ENCODE measurements at regions not wholly inside any gene's neighbourhood (a gene's known extent, or its start where the extent isn't known, plus 50 kb on each side); places are given as distances from the start of the nearest gene placed in this dataset.

- DNase-seq: no peak
- H3K9ac ChIP-seq (ENCODE audit: low read length): no peak overlapping the region
- H3K9me2 ChIP-seq (replicated peaks; ENCODE audit: insufficient read depth, low read length): no peaks in the 10 kb centered on the region
- no peaks in the 10 kb centered on the region for H4K20me1 ChIP-seq (ENCODE audit: insufficient read depth, low read length)
- H3F3A ChIP-seq (ENCODE audit: insufficient read depth, low read length): no peaks in the 10 kb centered on the region
- no peaks in the 10 kb centered on the region for H3K79me2 ChIP-seq (ENCODE audit: low read length)
- no peaks in the 10 kb centered on the region for H3K27me3 ChIP-seq (replicated peaks; ENCODE audit: insufficient read depth, low read length)
- TF ChIP-seq EZH2phosphoT487 (IDR thresholded peaks at IDR 0.05; ENCODE audit: low read length) (no peak), EZH2 (optimal IDR thresholded peaks at IDR 0.05; ENCODE audit: low read depth, low read length) (no peak), CTCF (IDR thresholded peaks at IDR 0.05; ENCODE audit: low read length) (no peak)
- H3K27ac ChIP-seq (ENCODE audit: low read length): no peak overlapping the region
- H3K4me3 ChIP-seq (ENCODE audit: low read length): no peak overlapping the region
- no peaks in the 10 kb centered on the region for H3K9me3 ChIP-seq (replicated peaks; ENCODE audit: insufficient read depth, low read length)
- no peaks in the 10 kb centered on the region for H3K4me1 ChIP-seq (ENCODE audit: low read length)
- no peak overlapping the region for H3K4me2 ChIP-seq (ENCODE audit: low read depth, low read length)
- H2AFZ ChIP-seq (ENCODE audit: low read length): no peak overlapping the region
- no peaks in the 10 kb centered on the region for H3K36me3 ChIP-seq (replicated peaks; ENCODE audit: insufficient read depth, low read length)
Measured at GRCh38 chr4:110712486-110712885, 89.6 kb upstream of the PITX2 start.

GRCh38 chr4:110730318-110730717, 107.4 kb upstream of the PITX2 start:
- H3K27me3 ChIP-seq (replicated peaks; ENCODE audit: insufficient read depth, low read length): no peaks in the 10 kb centered on the region
- DNase-seq: no peak
- no peaks in the 10 kb centered on the region for H3K36me3 ChIP-seq (replicated peaks; ENCODE audit: insufficient read depth, low read length)
- H3K79me2 ChIP-seq (ENCODE audit: low read length): no peaks in the 10 kb centered on the region
- no peaks in the 10 kb centered on the region for H3F3A ChIP-seq (ENCODE audit: insufficient read depth, low read length)
- H3K9me3 ChIP-seq (replicated peaks; ENCODE audit: insufficient read depth, low read length): no peaks in the 10 kb centered on the region
- no peak overlapping the region for H3K9ac ChIP-seq (ENCODE audit: low read length)
- H3K4me2 ChIP-seq (ENCODE audit: low read depth, low read length): no peak overlapping the region
- no peaks in the 10 kb centered on the region for H3K9me2 ChIP-seq (replicated peaks; ENCODE audit: insufficient read depth, low read length)
- no peaks in the 10 kb centered on the region for H3K4me1 ChIP-seq (ENCODE audit: low read length)
- H3K27ac ChIP-seq (ENCODE audit: low read length): no peak overlapping the region
- no peak overlapping the region for H2AFZ ChIP-seq (ENCODE audit: low read length)
- TF ChIP-seq EZH2phosphoT487 (IDR thresholded peaks at IDR 0.05; ENCODE audit: low read length) (no peak), CTCF (IDR thresholded peaks at IDR 0.05; ENCODE audit: low read length) (no peak), EZH2 (optimal IDR thresholded peaks at IDR 0.05; ENCODE audit: low read depth, low read length) (no peak)
- no peak overlapping the region for H3K4me3 ChIP-seq (ENCODE audit: low read length)
- no peaks in the 10 kb centered on the region for H4K20me1 ChIP-seq (ENCODE audit: insufficient read depth, low read length)

GRCh38 chr4:110733901-110734300, 111.0 kb upstream of the PITX2 start:
- no peak overlapping the region for H2AFZ ChIP-seq (ENCODE audit: low read length)
- no peaks in the 10 kb centered on the region for H3K9me3 ChIP-seq (replicated peaks; ENCODE audit: insufficient read depth, low read length)
- no peaks in the 10 kb centered on the region for H3K79me2 ChIP-seq (ENCODE audit: low read length)
- no peak for TF ChIP-seq EZH2 (optimal IDR thresholded peaks at IDR 0.05; ENCODE audit: low read depth, low read length)
- TF ChIP-seq EZH2phosphoT487 (IDR thresholded peaks at IDR 0.05; ENCODE audit: low read length): no peak
- no peak for TF ChIP-seq CTCF (IDR thresholded peaks at IDR 0.05; ENCODE audit: low read length)
- no peak overlapping the region for H3K27ac ChIP-seq (ENCODE audit: low read length)
- H3K4me2 ChIP-seq (ENCODE audit: low read depth, low read length): no peak overlapping the region
- DNase-seq: no peak
- no peaks in the 10 kb centered on the region for H4K20me1 ChIP-seq (ENCODE audit: insufficient read depth, low read length)
- H3K4me1 ChIP-seq (ENCODE audit: low read length): no peaks in the 10 kb centered on the region
- H3K4me3 ChIP-seq (ENCODE audit: low read length): no peak overlapping the region
- no peak overlapping the region for H3K9ac ChIP-seq (ENCODE audit: low read length)
- H3F3A ChIP-seq (ENCODE audit: insufficient read depth, low read length): no peaks in the 10 kb centered on the region
- H3K36me3 ChIP-seq (replicated peaks; ENCODE audit: insufficient read depth, low read length): no peaks in the 10 kb centered on the region
- no peaks in the 10 kb centered on the region for H3K9me2 ChIP-seq (replicated peaks; ENCODE audit: insufficient read depth, low read length)
- no peaks in the 10 kb centered on the region for H3K27me3 ChIP-seq (replicated peaks; ENCODE audit: insufficient read depth, low read length)

All from MM.1S (cell line).